ENCODE measurements at regions not wholly inside any gene's neighbourhood (a gene's known extent, or its start where the extent isn't known, plus 50 kb on each side); places are given as distances from the start of the nearest gene placed in this dataset.
"Not testable (repeated sequence)": the region's sequence is repeated elsewhere in the genome, so short reads cannot be mapped to it uniquely, and the experiment has no call there.

DNA sequence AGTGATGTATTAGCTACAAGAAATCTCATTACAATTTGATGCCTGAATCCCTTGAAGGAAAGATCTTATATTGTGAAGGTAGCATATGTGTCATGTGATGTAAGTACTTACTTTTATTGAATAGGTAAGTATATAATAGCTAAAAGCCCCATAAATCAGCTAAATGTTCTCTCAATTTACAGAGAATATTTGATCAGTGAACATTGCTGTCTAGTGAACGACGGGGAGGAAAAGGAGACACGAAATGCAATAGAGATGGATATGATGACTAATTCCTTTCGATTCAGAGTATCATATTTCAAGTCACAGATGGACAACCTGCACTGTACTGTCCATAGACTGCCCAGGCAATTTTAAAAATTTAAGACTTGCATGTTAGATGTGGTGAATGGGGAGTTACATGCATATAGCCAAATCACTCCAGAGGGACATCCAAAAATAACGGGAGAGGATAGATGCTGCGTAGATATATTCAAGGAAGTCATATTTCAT lies 462.1 kb upstream of the CDIN1 start:
- no peak for DNase-seq

DNA sequence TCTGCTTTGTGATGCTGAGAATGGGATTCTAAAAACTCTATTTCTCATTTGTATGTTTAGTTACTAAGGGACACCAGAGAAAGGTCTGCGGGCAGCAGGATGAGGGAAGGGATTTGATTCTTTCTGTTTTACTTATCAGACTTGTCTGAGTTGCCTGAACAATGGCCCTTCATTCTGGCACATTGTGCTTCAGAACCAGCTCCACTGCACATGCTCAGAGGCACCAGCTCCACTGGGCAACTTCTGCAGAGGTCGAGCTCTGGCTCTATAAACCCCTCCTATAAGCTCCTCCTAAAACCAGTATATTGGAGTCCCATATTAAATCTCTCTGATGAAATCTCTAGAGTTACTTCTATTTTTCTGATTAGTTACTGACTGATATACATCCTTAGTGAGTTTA lies 453.2 kb upstream of the CDIN1 start:
- DNase-seq: no peak

DNA sequence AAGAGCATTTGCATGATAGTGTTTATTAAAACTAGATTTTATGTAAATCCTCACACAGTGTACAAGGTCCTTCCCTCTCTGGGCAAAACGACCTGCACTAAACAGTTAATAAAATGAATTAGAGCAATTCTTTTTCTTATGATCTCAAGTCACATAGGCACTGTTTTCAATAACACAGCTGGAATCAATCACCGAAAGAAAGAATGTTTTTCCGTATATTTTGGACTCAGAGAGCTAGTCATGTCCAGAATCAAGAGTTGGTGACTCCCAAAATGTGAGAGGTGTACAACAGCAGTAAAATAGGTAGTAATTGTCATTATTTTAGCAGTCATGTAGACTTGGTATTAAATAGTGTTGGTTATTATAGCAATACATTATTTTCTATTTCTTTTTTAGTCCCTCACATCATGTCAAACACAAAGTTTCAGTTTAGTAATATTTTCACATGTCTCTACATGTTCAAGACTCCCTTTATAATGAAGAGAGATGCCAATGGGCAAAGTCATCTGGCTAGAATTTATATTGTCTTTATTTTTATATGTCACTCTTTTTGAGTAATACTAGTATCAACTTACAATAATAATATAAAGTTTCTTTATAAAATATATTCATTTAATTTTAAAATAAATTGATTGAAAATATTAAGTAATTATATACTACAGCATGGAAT lies 448.6 kb upstream of the CDIN1 start:
- DNase-seq: no peak

DNA sequence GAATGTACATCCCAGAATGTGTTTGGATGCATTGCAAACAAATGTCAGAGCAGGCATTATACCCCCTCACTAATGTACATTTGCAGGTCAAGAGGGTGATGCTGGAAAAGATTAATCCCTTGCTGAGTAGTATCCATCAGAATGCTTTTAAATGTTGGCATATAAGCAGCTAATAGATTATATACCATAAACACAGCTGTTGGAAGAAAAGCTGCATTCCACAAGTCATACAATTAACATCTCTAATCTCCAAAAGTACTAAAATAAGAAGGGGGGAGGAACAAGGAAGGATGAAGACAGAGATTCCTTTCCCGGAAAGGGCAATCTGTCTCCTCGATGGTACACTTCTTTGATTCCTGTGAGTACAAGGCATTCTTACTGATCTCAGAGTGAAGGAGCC lies 445.7 kb upstream of the CDIN1 start:
- no peak for DNase-seq

DNA sequence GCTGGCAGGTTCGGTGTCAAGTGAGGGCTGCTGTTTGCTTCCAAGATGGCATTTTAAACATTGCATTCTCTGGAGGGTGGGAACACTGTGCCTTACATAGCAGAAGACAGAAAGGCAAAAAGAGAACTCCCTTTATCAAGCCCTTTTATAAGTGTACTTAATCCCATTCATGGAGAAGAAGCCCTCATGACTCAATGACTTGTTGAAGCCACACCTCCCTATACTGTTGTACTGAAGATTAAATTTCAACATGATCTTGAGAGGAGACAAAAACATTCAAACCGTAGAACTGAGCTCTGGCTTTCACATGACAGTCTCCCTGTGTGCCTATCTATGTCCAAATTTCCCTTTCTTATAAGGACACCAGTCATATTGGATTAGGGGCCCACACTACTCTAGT lies 443.4 kb upstream of the CDIN1 start:
- DNase-seq: no peak

DNA sequence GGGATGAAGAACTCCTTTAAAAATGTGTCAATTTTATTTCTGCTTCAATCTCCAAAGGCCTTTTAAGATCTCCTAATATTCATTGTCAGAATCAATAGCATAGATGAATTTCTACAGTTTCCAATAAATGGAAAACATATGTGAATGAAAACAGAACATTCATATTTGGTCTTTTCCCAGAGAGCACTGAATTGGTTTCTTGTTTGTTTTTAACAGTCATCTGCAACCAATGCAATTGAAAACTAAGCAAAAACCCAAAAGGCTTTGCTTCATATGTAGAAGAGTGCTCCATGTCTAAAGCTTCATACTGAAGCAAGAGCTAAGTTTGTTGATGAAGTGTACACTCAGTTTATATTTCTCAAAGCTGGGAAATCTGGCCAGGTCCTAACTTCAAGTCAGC lies 426.5 kb upstream of the CDIN1 start:
- DNase-seq: no peak

DNA sequence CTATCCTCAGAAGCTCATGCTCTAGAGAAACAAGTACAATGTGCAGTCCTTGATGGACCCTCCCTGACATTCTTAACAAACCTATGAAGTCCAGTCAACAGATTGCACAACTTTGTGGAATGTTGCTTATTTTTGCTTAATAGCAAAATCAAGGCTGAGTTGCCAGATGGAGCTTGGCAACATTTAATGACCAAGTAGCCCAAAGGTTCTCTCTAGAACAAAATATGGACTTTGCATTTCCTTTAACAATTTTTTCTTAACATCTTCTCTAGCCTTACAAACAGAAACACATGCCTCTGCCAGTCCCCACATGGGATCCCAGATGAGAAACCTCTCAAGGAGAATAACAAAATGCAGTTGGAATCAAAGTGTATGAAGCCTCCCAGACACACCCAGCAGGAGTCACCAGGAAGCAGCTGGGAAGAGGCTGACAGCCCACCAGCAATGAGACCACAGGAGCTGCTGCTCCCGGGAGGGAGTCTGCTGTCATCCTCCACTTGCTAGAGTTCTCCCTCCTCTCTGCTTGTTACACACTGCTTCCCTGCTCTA lies 422.5 kb upstream of the CDIN1 start:
- no peak for DNase-seq

DNA sequence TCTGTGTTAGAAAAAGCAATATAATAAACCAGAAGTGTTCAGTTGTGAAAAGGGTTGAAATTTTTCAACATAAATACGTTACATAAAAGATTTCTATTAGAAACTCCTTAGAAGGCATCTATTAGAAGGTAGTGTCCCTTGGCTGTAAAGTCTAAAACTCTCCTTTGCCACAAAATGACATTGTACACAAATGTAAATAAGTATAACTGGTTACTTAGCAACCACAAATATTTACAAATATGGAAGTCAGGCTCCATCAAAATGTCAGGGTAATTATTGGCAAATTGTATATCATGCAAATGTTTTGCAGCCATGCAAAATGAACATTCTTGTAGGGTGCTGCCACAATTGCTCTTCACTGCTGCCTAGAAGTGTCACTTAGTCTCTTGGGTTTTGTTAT lies 419.1 kb upstream of the CDIN1 start:
- DNase-seq: no peak

DNA sequence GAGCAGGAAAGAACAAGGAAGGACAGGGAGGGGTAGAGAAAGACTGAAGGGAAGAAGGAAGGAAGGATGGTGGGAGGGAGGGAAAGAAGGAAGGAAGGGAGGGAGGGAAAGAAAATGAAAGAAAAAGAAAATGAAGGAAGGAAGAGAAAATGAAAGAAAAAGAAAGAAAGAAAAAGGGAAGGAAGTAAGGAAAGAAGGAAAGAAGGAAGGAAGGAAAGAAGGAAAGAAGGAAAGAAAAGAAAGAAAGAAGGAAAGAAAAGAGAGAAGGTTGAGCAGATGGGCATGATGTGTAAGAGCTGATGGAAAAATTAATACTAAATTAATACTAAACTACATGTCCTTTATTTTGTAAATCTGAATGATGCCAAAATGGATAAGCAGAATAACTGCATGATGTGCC lies 418.3 kb upstream of the CDIN1 start:
- no peak for DNase-seq

DNA sequence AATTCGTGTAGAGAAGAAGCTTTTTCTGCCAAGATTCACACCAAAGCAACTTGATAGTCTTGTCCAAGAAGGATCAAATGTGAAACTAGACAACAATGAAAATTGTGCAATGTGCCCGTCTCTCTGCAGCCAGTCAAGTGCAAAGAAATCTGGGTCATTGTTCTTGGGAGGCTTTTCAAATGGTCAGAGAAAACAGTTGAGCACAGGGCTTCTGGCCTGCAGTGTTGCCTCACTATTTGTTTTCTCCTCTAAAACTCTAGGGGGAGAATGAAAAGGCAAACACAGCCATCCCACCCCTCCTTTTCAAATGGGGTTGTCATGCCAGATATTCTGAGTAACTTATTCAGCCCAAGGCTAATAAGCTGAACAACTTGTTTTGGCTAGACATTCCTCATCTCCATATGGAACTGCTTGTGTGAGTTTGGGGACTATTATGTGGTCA lies 417.6 kb upstream of the CDIN1 start:
- no peak for DNase-seq

DNA sequence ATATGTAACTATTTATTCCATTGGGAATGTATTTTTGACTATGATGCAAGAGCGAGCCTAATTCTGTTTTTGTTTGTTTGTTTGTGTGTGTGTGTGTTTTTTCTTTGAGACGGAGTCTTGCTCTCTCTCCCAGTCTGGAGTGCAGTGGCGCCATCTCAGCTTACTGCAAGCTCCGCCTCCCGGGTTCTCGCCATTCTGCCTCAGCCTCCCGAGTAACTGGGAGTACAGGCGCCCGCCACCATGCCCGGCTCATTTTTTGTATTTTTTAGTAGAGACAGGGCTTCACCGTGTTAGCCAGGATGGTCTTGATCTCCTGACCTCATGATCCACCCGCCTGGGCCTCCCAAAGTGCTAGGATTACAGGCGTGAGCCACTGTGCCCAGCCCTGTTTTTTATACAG lies 415.4 kb upstream of the CDIN1 start:
- DNase-seq: not testable (repeated sequence)

DNA sequence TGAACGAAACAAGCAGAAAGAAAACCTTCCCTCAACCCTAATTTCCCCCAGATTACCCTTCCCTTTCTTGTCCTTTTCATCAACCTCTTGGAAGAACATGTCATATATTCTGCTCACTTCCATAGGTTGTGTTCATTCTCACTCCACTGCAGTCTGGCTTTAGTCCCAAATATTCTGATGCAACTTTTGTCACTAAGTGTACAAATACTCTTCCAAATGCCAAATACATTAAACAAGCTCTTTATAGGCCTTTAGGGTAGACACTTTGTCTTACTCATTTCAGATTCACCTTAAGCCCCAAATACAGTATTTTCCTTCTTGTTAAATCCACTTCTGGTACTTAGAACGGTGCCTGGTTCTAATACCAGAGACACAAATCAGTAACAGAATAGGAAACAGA lies 406.5 kb upstream of the CDIN1 start:
- no peak for DNase-seq

DNA sequence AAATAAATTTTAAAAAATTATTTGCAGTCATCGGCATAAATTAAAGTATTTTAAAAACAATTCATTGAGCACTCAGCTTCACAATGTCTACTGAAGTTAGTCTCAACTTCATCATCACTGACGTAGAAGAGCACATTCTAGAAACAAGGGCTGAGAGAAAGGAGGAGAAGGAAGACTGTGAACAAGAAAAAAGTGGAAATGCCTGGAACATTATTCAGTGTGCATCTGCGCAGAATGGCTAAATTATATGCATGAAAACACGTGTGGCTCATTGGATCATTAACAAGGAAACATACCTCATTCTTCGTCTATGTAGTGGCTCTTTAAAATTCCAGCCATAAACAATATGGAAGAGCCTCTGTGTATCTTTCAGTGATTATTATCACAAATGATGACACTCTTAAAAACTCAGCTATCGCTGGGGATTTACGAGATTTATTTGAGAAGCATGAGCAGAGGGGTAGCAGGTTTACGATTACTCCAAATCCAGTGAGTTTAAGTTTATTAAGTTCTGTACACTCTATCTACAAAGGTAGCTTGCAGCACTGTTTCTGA lies 404.2 kb upstream of the CDIN1 start:
- DNase-seq: no peak

DNA sequence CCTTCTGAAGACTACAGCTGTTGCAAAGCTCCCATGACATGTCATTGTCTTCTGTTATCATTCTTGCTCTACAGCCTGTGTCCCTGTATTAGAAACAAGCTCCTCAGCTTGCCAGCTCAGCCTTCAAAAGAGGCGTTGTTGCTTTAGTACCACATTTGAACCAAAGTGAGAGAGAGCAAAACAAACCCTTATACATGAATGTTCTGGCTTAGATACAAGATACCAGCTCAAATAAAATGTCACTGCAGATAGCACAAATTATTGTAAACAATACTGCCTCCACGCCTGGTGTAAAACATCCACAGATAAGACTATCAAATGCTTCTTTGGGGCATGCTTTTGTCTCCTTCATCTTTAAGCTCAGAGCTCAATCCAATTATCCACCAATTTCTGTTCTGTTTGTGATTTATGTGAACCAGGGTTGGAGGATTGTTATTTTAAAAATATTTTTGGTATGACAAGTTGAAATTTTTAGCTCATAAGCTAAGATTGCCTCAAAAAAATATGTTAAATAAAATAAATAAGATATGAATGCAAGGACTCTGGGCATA lies 403.6 kb upstream of the CDIN1 start:
- no peak for DNase-seq

DNA sequence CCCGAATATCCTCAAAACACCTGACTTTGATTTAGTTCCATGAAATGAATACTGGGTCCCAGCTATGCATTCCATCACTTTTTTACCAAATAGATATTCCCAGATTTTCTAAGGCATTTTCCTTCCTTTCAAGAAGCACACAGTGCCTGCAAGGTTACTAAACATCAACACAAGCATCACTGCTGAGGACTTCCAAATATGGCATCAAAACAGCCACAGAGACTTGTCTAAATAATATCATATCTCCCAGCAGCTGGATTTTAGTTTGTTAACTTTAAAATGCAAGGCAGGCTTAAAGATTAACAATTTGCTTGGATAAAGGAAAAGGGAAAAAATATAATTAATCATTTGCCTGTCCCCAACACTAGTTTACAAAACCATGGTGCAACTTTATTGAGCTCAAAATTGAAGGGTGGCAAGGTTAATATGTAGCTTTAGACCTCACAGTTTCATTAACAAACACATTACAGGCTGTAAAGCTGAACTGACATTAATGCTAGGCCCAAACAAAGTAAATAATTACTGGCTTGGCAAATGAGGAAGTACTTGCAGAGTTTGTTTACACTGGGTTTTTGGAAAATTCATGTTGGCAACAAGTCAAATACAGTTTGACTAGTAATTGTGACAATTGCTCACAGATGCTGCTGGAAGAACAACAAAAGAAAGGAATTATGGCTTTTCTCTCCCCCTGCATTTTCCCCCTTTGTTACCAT lies 401.7 kb upstream of the CDIN1 start:
- DNase-seq: peak; percentile 97

DNA sequence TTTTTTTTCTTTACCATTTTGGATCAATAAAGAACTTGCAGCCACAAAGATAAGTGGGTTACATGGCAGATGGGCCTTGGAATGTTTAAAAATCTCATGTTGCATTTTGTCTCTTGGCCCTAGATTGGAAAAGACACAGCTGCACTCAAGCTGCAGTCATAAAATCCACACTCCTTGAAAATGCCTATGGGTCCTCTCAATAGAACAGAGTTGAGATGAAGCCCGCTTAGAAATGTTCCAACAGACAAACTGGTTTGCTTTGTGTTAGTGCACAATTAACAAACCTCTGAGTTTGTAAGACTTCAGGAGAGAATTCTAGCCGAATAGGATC lies 401.2 kb upstream of the CDIN1 start:
- DNase-seq: no peak

DNA sequence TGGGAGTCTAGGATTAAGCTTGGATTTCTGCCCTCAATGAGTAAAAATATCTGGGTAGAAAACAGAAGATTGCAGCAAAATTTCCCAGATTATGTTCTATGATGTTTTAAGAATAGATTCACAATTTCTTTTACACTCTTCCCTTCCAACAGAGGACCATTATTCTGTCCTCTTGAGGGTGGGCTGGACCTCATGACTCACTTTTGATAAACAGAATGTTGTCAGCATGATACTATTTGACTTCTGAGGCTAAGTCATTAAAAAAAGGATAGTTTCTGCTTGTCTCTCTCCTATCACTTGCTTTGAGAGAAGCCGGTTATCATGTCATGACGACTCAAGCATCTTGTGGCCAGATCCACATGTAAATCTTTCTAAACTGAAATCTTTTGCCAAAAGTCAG lies 396.2 kb upstream of the CDIN1 start:
- DNase-seq: no peak

DNA sequence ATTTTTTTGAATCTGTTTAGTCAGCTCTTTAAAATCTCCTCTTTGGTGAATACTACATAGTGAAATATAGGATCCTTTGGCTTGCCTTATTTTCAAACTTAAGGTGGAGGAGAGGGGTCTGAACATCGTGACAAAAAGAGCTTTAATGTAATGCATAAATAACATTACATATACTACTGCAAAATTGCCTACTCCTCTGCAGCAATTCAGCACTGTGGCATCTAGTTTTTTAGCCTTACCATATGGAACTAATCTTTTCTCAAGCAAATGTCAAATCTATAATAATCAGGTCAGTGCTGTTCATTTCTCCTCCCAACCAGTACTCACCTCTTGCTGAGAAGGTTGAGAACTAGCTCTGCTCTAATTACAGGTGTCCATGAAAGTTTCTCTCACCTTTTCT lies 394.0 kb upstream of the CDIN1 start:
- DNase-seq: no peak

DNA sequence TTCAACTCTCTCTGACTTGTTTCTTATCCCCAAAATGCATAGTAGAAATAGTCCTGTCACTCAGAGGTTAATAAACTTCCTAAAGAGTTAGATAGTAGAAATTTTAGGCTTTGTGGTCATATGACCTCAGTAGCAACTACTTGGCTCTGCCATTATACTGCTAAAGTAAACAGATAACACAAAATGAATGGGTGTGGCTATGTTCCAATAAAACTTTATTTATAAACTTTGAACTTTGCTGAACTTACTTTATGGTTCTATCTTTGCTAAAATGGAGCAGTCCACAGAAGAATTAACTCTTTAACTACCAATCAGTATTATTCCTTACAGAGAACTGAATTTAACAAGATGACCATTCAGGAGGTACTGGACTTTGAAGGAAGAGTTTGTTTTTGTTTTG lies 393.6 kb upstream of the CDIN1 start:
- DNase-seq: no peak

DNA sequence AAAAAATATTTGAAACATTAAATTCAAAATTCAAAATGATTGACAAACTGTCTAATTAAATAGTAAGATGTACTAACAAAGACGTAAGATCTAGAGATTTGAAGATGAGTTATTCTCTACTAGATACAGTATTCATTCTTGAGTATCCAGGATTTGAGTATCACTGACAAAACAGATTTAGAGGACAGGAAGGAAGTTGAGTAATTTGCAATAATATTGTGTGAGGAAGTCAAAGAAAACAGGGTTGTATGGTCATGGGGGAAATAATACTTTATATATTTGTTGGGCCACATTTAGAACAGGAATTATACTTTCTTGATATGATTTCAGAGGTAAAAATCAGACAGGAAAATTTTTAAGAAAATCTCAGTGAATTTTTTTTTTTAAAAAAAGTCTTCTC lies 393.1 kb upstream of the CDIN1 start:
- no peak for DNase-seq

DNA sequence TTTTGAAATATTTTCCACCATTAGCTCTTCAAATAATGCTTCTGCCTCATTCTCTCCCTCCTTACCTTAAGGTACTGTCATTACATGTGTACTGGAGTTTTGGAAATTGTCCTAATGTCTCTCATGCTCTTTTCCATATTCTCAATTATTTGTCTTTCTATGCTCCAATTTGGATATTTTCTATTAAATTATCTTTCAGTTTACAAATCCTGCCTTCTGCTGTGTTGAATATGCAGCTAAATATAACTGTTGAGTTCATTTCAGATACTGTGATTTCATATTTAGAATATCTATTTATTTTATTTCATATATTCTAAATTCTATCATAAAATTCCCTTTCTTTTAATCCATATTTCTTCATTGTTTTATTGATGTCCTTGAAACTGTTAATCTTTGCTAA lies 388.0 kb upstream of the CDIN1 start:
- no peak for DNase-seq

DNA sequence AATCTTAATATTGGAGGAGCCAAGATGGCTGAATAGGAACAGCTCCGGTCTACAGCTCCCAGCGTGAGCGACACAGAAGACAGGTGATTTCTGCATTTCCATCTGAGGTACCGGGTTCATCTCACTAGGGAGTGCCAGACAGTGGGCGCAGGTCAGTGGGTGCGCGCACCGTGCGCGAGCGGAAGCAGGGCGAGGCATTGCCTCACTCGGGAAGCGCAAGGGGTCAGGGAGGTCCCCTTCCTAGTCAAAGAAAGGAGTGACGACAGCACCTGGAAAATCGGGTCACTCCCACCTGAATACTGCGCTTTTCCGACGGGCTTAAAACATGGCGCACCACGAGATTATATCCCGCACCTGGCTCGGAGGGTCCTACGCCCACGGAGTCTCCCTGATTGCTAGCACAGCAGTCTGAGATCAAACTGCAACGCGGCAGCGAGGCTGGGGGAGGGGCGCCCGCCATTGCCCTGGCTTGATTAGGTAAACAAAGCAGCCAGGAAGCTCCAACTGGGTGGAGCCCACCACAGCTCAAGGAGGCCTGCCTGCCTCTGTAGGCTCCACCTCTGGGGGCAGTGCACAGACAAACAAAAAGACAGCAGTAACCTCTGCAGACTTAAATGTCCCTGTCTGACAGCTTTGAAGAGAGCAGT lies 383.9 kb upstream of the CDIN1 start:
- not testable (repeated sequence) for DNase-seq

DNA sequence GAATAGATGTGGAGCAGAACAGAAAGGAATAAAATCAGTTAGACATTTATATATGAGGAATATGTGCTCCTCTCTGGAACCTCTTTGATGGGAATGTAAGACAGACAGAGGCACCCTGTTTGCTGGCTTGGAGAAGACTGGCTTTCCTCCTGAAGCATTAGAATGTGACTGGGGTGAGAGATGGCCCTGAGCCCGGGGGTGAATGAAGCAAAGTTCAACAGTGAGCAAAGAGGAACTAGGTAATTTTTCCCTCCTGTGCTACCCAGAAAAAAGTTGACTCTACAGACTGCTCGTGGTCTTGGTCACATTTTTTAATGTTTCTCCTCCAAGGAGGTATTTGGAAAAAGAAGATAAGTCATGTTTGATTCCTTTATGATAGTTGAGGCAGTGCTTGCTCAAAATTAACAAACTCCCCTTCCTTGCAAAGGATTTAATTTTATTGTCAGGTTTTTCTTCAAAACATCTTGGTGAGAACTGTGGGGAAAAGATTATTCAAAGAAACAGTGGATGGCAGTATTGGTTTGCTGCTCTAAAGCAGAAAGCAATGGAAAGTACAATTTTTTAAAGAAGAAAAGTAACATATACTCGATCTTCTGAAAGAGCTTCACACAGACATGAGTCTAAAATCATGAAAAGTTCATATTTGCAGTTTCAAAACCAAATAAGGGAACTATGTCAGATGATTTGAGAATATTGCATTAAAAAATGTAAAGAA lies 370.4 kb upstream of the CDIN1 start:
- no peak for DNase-seq

Data from NCI-H2081 treated with DMSO at 0.1 percent for 48 hours (cell line).